ENCODE measurements at regions not wholly inside any gene's neighbourhood (a gene's known extent, or its start where the extent isn't known, plus 50 kb on each side); places are given as distances from the start of the nearest gene placed in this dataset.
A peak's percentile ranks its signal among the peaks of the same experiment; 100 is the strongest.

- H3K9me3 ChIP-seq (ENCODE audit: control insufficient read depth in 2 of 2, insufficient read depth in 1 of 2, low read length in 1 of 2), result no peaks in the 10 kb centered on the region
- H3K27me3 ChIP-seq (ENCODE audit: control insufficient read depth in 2 of 2, insufficient read depth in 1 of 2, low read length in 1 of 2), result no peaks in the 10 kb centered on the region
- 97% methylated on average over 2 of the region's 2 CpGs for WGBS
Observed at GRCh38 chr12:4212845-4213244, 60.7 kb upstream of the CCND2 start.

DNA sequence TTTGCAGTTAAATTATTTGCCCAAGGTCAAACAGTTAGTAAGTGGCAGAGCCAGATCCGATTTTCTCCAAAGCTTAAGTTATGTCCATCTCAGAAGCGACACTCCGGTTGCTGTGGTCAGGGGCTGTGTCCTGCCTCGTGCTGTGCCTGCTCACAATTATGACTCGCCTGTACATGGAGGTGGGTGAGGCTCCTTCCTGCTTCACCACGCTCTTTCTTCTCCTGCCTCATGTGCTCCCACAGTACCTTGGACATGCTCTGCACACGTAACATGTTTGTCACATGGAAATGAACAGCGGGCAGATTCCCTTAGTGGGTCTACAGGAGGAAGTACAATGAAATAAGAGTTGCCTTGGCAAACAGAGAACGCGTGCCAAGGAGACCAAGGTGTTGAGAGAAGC is 62.2 kb upstream of the CCND2 start:
- DNase-seq (ENCODE audit: low read depth in 6 of 9, low spot score in 9 of 9), result no peak
- no peak overlapping the region for H3K27ac ChIP-seq (ENCODE audit: low read depth in 1 of 2, low read length in 1 of 2)
- peaks cover 0 to 13% of the 10 kb centered on the region in 2 donors for H3K4me1 ChIP-seq (ENCODE audit: control insufficient read depth in 2 of 2, insufficient read depth in 2 of 2, low read length in 2 of 2)
- no peaks in the 10 kb centered on the region for H3K27me3 ChIP-seq (ENCODE audit: control insufficient read depth in 2 of 2, insufficient read depth in 1 of 2, low read length in 1 of 2)
- H3K4me3 ChIP-seq (ENCODE audit: low read length in 2 of 2), result no peak overlapping the region
- WGBS, result 98% methylated on average over 10 of the region's 10 CpGs
- no peaks in the 10 kb centered on the region for H3K36me3 ChIP-seq (ENCODE audit: control insufficient read depth in 2 of 2, insufficient read depth in 2 of 2, low read length in 1 of 2)
- no peaks in the 10 kb centered on the region for H3K9me3 ChIP-seq (ENCODE audit: control insufficient read depth in 2 of 2, insufficient read depth in 1 of 2, low read length in 1 of 2)

More at GRCh38 chr12:4212845-4213244, 60.7 kb upstream of the CCND2 start:
- Histone ChIP-seq H3K36me3 (ENCODE audit: control insufficient read depth in 2 of 2, insufficient read depth in 2 of 2, low read length in 1 of 2) (no peaks in the 10 kb centered on the region), H3K27ac (ENCODE audit: low read depth in 1 of 2, low read length in 1 of 2) (no peak overlapping the region), H3K4me3 (ENCODE audit: low read length in 2 of 2) (no peak overlapping the region), H3K4me1 (ENCODE audit: control insufficient read depth in 2 of 2, insufficient read depth in 2 of 2, low read length in 2 of 2) (peaks cover 0 to 13% of the 10 kb centered on the region in 2 donors)
- DNase-seq (ENCODE audit: low read depth in 6 of 9, low spot score in 9 of 9), result no peak

- peaks cover 0 to 5% of the 10 kb centered on the region in 2 donors for H3K4me1 ChIP-seq (ENCODE audit: control insufficient read depth in 2 of 2, insufficient read depth in 2 of 2, low read length in 2 of 2)
- DNase-seq (ENCODE audit: low read depth in 6 of 9, low spot score in 9 of 9), result no peak
- H3K36me3 ChIP-seq (ENCODE audit: control insufficient read depth in 2 of 2, insufficient read depth in 2 of 2, low read length in 1 of 2), result no peaks in the 10 kb centered on the region
- H3K4me3 ChIP-seq (ENCODE audit: low read length in 2 of 2), result no peak overlapping the region
- H3K27me3 ChIP-seq (ENCODE audit: control insufficient read depth in 2 of 2, insufficient read depth in 1 of 2, low read length in 1 of 2), result no peaks in the 10 kb centered on the region
- H3K27ac ChIP-seq (ENCODE audit: low read depth in 1 of 2, low read length in 1 of 2), result no peak overlapping the region
- WGBS, result 98% methylated on average over 4 of the region's 4 CpGs
- H3K9me3 ChIP-seq (ENCODE audit: control insufficient read depth in 2 of 2, insufficient read depth in 1 of 2, low read length in 1 of 2), result no peaks in the 10 kb centered on the region
Observed at GRCh38 chr12:4210183-4210582, 63.4 kb upstream of the CCND2 start.

- DNase-seq (ENCODE audit: low read depth in 6 of 9, low spot score in 9 of 9), result no peak
- H3K4me3 ChIP-seq (ENCODE audit: low read length in 2 of 2), result no peak overlapping the region
- no peak overlapping the region for H3K27ac ChIP-seq (ENCODE audit: low read depth in 1 of 2, low read length in 1 of 2)
- no peaks in the 10 kb centered on the region for H3K9me3 ChIP-seq (ENCODE audit: control insufficient read depth in 2 of 2, insufficient read depth in 1 of 2, low read length in 1 of 2)
- 93% methylated on average over 9 of the region's 9 CpGs for WGBS
- H3K4me1 ChIP-seq (ENCODE audit: control insufficient read depth in 2 of 2, insufficient read depth in 2 of 2, low read length in 2 of 2), result peaks cover 0 to 9% of the 10 kb centered on the region in 2 donors
- no peaks in the 10 kb centered on the region for H3K36me3 ChIP-seq (ENCODE audit: control insufficient read depth in 2 of 2, insufficient read depth in 2 of 2, low read length in 1 of 2)
- H3K27me3 ChIP-seq (ENCODE audit: control insufficient read depth in 2 of 2, insufficient read depth in 1 of 2, low read length in 1 of 2), result no peaks in the 10 kb centered on the region
Observed at GRCh38 chr12:4206470-4206869, 67.1 kb upstream of the CCND2 start.

DNA sequence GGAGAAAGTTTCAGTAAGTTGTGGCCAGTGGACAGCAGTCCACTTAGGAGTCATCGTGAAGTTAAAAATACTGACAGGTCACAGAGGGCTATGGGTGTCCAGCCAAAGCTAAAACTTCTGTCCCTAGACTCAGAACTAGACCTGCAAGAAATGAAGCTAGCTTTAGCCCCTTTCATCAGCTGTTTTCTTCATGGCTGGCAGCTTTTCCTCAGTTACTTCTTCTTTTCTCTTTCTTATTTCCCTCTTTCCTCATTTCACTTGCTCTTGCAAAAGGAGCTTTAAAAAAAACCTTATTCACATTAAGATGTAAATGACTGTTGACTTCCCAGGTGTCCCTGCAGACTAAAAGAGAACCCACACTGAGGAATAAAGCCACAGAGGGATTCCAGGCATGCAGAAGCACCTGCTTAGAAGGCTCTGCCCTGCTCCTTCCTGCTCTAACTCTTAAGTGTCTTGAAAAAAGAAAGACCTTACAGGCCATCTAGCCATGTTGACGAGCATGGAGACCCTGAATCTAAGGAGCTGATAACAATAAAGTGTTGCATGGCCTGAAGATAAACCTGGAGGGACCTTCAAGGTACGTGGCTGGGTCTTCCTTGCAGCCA is 69.7 kb upstream of the CCND2 start:
- 55% methylated on average over 3 of the region's 3 CpGs for WGBS

GRCh38 chr12:4202918-4203317 is 70.6 kb upstream of the CCND2 start:
- DNase-seq (ENCODE audit: low read depth in 6 of 9, low spot score in 9 of 9), result no peak
- WGBS, result 95% methylated on average over 5 of the region's 5 CpGs

More for the DNA sequence above, 69.7 kb upstream of the CCND2 start:
- Histone ChIP-seq H3K4me3 (ENCODE audit: low read length in 2 of 2) (no peak overlapping the region), H3K36me3 (ENCODE audit: control insufficient read depth in 2 of 2, insufficient read depth in 2 of 2, low read length in 1 of 2) (no peaks in the 10 kb centered on the region), H3K4me1 (ENCODE audit: control insufficient read depth in 2 of 2, insufficient read depth in 2 of 2, low read length in 2 of 2) (peaks cover 0 to 9% of the 10 kb centered on the region in 2 donors), H3K9me3 (ENCODE audit: control insufficient read depth in 2 of 2, insufficient read depth in 1 of 2, low read length in 1 of 2) (no peaks in the 10 kb centered on the region), H3K27me3 (ENCODE audit: control insufficient read depth in 2 of 2, insufficient read depth in 1 of 2, low read length in 1 of 2) (no peaks in the 10 kb centered on the region), H3K27ac (ENCODE audit: low read depth in 1 of 2, low read length in 1 of 2) (no peak overlapping the region)
- DNase-seq (ENCODE audit: low read depth in 6 of 9, low spot score in 9 of 9), result peak in 1 of 9 donors; percentile 30

GRCh38 chr12:4202487-4202886 is 71.1 kb upstream of the CCND2 start:
- 85% methylated on average over 7 of the region's 7 CpGs for WGBS
- Histone ChIP-seq H3K27me3 (ENCODE audit: control insufficient read depth in 2 of 2, insufficient read depth in 1 of 2, low read length in 1 of 2) (no peaks in the 10 kb centered on the region), H3K4me3 (ENCODE audit: low read length in 2 of 2) (no peak overlapping the region), H3K27ac (ENCODE audit: low read depth in 1 of 2, low read length in 1 of 2) (no peak overlapping the region), H3K9me3 (ENCODE audit: control insufficient read depth in 2 of 2, insufficient read depth in 1 of 2, low read length in 1 of 2) (no peaks in the 10 kb centered on the region), H3K4me1 (ENCODE audit: control insufficient read depth in 2 of 2, insufficient read depth in 2 of 2, low read length in 2 of 2) (peaks cover 0 to 9% of the 10 kb centered on the region in 2 donors), H3K36me3 (ENCODE audit: control insufficient read depth in 2 of 2, insufficient read depth in 2 of 2, low read length in 1 of 2) (no peaks in the 10 kb centered on the region)
- no peak for DNase-seq (ENCODE audit: low read depth in 6 of 9, low spot score in 9 of 9)

More at GRCh38 chr12:4202918-4203317, 70.6 kb upstream of the CCND2 start:
- Histone ChIP-seq H3K4me1 (ENCODE audit: control insufficient read depth in 2 of 2, insufficient read depth in 2 of 2, low read length in 2 of 2) (peaks cover 0 to 9% of the 10 kb centered on the region in 2 donors), H3K36me3 (ENCODE audit: control insufficient read depth in 2 of 2, insufficient read depth in 2 of 2, low read length in 1 of 2) (no peaks in the 10 kb centered on the region), H3K27ac (ENCODE audit: low read depth in 1 of 2, low read length in 1 of 2) (no peak overlapping the region), H3K9me3 (ENCODE audit: control insufficient read depth in 2 of 2, insufficient read depth in 1 of 2, low read length in 1 of 2) (no peaks in the 10 kb centered on the region), H3K27me3 (ENCODE audit: control insufficient read depth in 2 of 2, insufficient read depth in 1 of 2, low read length in 1 of 2) (no peaks in the 10 kb centered on the region), H3K4me3 (ENCODE audit: low read length in 2 of 2) (no peak overlapping the region)

GRCh38 chr12:4201333-4202100 is 72.0 kb upstream of the CCND2 start:
- no peak for DNase-seq (ENCODE audit: low read depth in 6 of 9, low spot score in 9 of 9)
- Histone ChIP-seq H3K27ac (ENCODE audit: low read depth in 1 of 2, low read length in 1 of 2) (no peak overlapping the region), H3K4me1 (ENCODE audit: control insufficient read depth in 2 of 2, insufficient read depth in 2 of 2, low read length in 2 of 2) (peaks cover 0 to 9% of the 10 kb centered on the region in 2 donors), H3K27me3 (ENCODE audit: control insufficient read depth in 2 of 2, insufficient read depth in 1 of 2, low read length in 1 of 2) (no peaks in the 10 kb centered on the region), H3K9me3 (ENCODE audit: control insufficient read depth in 2 of 2, insufficient read depth in 1 of 2, low read length in 1 of 2) (no peaks in the 10 kb centered on the region), H3K36me3 (ENCODE audit: control insufficient read depth in 2 of 2, insufficient read depth in 2 of 2, low read length in 1 of 2) (no peaks in the 10 kb centered on the region), H3K4me3 (ENCODE audit: low read length in 2 of 2) (no peak overlapping the region)
- WGBS, result 94% methylated on average over 13 of the region's 13 CpGs

DNA sequence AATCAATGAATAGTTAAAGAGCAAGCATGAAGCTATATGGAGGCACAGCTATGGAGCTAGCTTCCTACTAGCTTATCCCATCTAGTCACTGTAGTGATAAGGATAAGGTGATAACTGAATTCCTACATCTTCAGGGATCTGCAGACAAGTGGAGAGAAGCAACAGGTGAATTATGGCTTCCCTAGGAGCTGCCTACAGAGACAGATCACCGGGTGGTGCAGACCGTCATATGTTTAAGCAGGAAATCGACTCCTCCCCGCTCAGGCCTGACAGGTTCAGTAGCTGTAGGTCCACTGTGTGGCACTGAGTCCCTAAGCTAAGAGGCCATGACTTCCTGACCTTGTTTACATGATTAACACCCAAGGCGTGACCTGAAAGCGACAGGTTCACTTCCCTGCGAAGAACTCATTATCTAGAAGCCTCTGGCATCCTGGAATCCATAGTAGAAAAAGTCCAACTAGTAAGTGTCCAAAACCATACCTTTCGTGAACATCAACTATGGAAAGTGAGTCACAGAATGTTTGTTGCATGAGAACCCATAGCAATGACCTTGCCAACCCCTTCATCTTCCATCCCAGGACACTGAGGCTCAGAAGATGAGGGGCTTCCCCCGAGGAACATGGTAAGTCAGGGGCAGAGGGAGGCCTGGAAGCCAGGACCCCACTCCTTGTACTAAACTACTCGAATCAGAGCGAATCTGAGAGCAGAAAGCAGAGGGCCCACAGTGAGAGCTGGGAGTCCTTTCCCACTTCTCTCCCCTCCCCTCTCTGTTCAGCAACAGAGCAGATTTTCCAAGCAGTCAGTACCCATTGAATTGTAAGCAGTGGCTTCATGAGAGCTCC is 75.4 kb upstream of the CCND2 start:
- WGBS, result 94% methylated on average over 11 of the region's 11 CpGs
- H3K27me3 ChIP-seq (ENCODE audit: control insufficient read depth in 2 of 2, insufficient read depth in 1 of 2, low read length in 1 of 2), result no peaks in the 10 kb centered on the region
- no peaks in the 10 kb centered on the region for H3K9me3 ChIP-seq (ENCODE audit: control insufficient read depth in 2 of 2, insufficient read depth in 1 of 2, low read length in 1 of 2)
- no peak overlapping the region for H3K4me3 ChIP-seq (ENCODE audit: low read length in 2 of 2)
- H3K27ac ChIP-seq (ENCODE audit: low read depth in 1 of 2, low read length in 1 of 2), result no peak overlapping the region
- DNase-seq (ENCODE audit: low read depth in 6 of 9, low spot score in 9 of 9), result no peak
- H3K4me1 ChIP-seq (ENCODE audit: control insufficient read depth in 2 of 2, insufficient read depth in 2 of 2, low read length in 2 of 2), result no peaks in the 10 kb centered on the region
- H3K36me3 ChIP-seq (ENCODE audit: control insufficient read depth in 2 of 2, insufficient read depth in 2 of 2, low read length in 1 of 2), result no peaks in the 10 kb centered on the region
